ENCODE measurements at regions not wholly inside any gene's neighbourhood (a gene's known extent, or its start where the extent isn't known, plus 50 kb on each side); places are given as distances from the start of the nearest gene placed in this dataset.

DNA sequence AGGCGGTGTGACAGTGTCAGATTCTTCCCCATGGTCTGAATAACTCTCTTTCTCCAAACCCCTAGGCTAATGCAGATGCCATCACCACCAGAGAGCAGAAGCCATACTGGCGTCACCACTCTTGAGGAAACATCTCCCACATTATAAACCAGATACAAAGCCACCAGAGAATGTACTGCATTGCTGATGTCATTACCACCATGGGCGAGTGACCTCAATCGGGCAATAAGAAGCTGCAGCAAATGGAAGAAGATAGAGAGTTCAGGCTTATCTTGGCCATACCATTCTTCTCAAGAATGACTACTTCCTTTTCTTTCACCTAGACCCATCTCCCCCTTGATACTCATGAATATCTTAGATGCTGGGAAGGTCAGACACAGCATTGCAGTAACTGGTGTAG, 1157.2 kb downstream of the TMEM121 start:
- TF ChIP-seq, protein P1, sequence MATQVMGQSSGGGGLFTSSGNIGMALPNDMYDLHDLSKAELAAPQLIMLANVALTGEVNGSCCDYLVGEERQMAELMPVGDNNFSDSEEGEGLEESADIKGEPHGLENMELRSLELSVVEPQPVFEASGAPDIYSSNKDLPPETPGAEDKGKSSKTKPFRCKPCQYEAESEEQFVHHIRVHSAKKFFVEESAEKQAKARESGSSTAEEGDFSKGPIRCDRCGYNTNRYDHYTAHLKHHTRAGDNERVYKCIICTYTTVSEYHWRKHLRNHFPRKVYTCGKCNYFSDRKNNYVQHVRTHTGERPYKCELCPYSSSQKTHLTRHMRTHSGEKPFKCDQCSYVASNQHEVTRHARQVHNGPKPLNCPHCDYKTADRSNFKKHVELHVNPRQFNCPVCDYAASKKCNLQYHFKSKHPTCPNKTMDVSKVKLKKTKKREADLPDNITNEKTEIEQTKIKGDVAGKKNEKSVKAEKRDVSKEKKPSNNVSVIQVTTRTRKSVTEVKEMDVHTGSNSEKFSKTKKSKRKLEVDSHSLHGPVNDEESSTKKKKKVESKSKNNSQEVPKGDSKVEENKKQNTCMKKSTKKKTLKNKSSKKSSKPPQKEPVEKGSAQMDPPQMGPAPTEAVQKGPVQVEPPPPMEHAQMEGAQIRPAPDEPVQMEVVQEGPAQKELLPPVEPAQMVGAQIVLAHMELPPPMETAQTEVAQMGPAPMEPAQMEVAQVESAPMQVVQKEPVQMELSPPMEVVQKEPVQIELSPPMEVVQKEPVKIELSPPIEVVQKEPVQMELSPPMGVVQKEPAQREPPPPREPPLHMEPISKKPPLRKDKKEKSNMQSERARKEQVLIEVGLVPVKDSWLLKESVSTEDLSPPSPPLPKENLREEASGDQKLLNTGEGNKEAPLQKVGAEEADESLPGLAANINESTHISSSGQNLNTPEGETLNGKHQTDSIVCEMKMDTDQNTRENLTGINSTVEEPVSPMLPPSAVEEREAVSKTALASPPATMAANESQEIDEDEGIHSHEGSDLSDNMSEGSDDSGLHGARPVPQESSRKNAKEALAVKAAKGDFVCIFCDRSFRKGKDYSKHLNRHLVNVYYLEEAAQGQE (IDR thresholded peaks at IDR 0.05; ENCODE audit: insufficient replicate concordance, low read depth), result no peak
- TF ChIP-seq, protein P2, sequence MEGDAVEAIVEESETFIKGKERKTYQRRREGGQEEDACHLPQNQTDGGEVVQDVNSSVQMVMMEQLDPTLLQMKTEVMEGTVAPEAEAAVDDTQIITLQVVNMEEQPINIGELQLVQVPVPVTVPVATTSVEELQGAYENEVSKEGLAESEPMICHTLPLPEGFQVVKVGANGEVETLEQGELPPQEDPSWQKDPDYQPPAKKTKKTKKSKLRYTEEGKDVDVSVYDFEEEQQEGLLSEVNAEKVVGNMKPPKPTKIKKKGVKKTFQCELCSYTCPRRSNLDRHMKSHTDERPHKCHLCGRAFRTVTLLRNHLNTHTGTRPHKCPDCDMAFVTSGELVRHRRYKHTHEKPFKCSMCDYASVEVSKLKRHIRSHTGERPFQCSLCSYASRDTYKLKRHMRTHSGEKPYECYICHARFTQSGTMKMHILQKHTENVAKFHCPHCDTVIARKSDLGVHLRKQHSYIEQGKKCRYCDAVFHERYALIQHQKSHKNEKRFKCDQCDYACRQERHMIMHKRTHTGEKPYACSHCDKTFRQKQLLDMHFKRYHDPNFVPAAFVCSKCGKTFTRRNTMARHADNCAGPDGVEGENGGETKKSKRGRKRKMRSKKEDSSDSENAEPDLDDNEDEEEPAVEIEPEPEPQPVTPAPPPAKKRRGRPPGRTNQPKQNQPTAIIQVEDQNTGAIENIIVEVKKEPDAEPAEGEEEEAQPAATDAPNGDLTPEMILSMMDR (IDR thresholded peaks at IDR 0.05; ENCODE audit: insufficient read depth, low read length), result no peak
- TF ChIP-seq SPI1 (IDR thresholded peaks at IDR 0.05; ENCODE audit: borderline replicate concordance, low read depth), result no peak
- no peak for TF ChIP-seq GABPA (IDR thresholded peaks at IDR 0.05; ENCODE audit: low read depth)
- TF ChIP-seq POLR2AphosphoS5 (IDR thresholded peaks at IDR 0.05; ENCODE audit: low read depth), result no peak
